ENCODE measurements at regions not wholly inside any gene's neighbourhood (a gene's known extent, or its start where the extent isn't known, plus 50 kb on each side); places are given as distances from the start of the nearest gene placed in this dataset.
"Not testable (repeated sequence)": the region's sequence is repeated elsewhere in the genome, so short reads cannot be mapped to it uniquely, and the experiment has no call there.

DNA sequence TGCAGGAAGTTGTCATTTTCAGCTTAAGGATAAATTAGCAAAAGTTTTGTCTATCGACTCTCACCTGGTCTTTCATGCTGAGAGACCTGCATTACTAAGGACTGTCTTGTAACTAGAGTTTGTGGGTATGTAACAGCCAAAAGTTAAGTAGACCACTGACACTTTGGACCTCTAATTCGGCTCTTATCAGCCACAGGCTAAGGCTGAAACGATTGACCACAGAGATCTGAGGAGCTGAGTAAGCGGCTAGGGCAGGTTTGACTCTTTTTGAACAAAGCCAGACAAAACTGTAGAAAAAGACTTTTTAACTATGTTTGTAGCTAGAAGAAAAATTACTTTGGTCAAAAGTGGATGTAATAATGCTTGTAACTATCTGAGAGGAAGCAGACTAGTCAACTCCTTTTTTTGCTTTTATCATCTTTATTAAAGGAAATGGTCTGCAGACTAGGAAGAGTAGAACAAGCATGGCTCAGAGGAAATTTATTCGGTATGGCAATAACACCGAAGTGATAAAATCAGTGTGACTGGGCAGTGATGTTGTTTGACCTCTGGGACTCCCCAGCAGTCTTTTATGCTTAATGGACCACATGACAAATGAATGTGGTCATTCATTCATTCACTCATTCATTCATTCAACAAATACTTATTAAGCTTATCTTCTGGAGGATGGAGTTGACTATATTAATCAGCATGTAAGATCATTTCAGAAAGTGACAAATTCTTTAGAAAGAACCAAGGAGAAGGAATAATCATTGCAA lies 725.0 kb upstream of the HS3ST5 start:
- DNase-seq (ENCODE audit: low read depth, low spot score) = no peak

DNA sequence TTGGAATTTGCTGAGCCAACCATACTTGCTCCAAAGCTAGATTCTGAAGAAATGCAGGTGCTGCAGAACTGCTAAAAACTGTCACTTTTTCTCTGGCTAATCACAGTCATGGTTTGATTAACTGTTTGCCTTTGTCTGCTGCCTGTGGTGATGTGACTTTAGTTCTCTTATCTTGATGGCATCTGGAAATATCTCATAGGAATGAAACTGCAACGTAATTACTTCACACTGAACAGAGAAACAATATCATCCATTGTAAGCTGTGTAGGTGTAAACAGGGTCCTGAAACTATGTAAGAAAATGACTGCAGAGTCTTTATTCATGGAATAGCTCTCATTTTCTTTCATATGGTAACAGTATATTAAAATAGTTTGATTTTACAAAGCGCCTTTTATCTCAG lies 721.9 kb upstream of the HS3ST5 start:
- DNase-seq (ENCODE audit: low read depth, low spot score) = no peak

DNA sequence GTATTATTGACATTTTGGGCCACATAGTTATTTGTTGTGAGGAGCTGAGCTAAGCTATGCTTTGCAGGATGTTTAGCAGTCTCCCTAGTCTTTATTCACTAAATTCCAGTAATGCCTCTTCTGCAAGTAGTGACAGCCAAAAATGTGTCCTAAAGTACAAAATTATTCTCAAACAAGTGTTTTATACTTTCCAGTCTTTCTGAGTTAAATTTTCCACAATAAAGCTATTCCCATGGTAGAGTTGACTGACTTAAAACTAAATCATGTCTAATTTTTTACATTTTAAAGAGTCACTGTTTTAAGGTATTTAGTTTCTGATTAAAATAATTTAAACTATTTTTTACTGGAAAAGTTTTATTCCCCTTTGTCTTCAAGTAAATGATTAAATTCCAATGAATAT lies 717.8 kb upstream of the HS3ST5 start:
- DNase-seq (ENCODE audit: low read depth, low spot score) = no peak

DNA sequence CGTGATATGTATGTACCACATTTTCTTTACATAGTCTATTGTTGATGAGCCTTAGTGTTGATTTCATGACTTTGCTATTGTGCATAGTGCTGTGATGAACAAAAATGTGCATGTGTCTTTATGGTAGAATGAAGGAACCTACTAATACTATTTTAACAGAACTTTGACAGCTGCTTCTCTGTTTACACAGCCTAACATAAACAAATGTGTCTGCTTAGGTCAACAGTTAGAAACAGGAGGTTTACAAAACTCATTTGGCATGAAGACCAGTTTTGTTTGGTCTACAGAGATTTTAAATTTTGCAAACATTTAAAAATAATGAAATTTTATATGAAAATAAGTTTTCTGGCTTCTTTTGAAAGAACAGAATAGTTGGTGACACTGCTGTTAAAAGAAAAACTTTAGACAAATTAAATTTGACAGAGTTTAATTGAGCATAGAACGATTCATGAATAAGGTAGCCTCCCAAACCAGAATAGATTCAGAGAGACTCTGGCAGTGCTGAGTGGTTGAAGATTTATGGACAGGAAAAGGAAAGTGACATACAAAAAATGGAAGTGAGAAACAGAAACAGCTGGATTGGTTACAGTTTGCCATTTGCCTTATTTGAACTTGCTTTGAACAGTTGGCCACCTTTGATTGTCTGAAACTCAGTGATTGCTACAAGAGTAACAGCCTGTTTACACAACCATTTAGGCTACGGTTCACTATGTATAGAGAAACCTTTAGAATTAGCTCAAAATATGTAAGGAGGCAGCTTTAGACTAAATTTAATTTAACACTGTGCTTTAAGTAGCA lies 715.8 kb upstream of the HS3ST5 start:
- no peak for DNase-seq (ENCODE audit: low read depth, low spot score)

DNA sequence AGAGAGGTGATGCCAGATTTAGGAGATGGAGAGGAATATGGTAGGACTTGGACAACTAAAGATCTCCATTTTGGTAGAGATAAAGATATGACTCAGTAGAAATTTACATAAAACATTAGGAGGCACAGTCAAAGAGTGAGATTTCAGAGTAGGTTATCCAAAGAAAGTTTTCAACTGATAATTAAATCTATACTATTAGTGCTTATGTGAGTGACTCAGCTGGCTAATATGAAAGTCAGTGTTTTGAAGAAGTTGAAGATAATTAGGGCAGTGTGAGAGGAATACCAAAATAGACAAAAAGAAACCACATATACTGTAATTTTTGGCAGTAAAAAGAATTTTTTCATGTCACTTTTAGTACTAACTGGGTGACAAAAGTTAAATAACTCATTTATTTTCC lies 712.8 kb upstream of the HS3ST5 start:
- DNase-seq (ENCODE audit: low read depth, low spot score) = no peak

DNA sequence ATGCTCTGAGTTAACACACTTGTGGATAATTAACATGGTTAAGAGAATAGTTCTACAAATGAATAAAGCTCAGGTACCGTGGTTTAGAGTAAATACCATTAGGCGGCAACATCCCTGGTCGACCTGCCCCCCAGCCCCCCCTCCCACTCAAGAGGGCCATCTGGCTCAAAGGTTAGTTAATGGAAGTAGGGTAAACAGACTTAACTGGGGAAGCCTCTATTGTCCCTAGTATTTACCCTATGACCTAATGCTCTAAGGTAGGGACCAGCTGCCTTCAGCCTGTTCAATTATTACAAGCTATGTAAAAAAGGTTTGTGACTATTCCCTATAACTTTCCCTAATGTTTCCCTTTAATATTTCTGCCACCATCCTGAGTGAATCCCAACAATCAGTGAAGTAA lies 711.4 kb upstream of the HS3ST5 start:
- DNase-seq (ENCODE audit: low read depth, low spot score) = not testable (repeated sequence)

DNA sequence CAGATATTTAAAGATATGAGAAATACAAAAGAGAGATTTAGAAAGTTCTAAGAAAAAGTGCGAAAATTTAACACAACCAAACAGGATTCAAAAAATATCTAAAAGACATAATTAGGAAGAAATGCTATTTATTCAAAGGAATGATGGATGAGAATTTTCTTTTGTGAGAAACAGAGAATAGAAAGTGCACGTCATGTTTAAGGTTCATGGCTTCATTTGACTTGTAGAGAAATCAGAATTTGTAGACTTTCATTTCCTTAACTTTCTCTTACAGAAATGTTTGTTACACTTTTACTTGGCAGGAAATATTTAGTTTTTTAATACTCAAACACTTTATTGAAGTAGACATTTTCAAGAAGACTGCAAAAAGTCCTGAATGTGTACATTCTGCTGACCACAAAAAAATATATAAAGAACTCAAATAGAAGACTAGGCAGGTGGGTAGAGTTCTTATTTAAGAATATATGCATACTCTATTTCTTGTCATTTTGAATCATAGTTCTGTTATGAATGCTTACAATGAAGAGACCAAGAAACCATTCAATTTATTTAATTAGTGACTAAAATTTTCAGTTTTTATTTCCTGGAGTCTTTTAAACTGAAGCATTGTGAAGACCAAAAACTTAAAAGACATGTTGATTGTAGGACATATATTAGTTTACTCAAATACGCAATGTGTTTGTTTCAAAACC lies 710.5 kb upstream of the HS3ST5 start:
- DNase-seq (ENCODE audit: low read depth, low spot score) = no peak

DNA sequence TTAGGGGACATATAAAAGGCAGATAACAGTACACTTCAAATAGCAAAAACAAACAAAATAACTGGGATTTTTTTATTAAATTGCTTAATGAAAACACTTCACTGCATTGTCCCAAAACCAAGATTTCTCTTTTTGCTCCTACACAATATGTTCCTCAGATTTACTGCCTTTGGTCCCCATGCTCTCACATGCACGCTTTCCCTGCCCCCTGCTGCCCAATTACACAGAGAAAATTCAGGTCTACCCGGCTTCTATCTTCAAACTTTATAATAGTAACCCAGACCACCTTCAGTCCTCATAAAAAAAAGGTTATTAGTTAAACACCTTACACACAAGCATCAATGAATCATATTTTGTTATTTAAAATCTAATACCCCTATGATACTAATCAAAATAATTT lies 673.8 kb upstream of the HS3ST5 start:
- DNase-seq (ENCODE audit: low read depth, low spot score) = no peak

DNA sequence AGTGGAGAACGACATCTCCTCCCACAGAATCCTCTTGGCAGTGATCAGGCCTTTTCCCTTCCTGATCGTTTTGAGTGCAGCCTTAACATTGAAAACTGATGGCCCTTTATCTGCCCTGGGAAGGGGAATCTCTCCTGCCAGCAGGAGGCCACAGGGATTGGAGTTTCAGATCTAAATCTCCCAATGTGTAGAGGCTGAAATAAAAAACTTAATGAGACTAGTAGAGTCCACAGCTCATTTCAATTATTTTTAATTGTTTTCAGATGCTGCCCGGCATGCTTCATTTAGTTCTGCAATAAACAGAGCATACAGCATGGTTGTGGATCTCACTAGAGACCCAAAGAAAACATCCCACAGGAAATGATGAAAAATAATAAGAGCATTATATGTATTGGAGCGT lies 662.2 kb upstream of the HS3ST5 start:
- DNase-seq (ENCODE audit: low read depth, low spot score) = no peak

DNA sequence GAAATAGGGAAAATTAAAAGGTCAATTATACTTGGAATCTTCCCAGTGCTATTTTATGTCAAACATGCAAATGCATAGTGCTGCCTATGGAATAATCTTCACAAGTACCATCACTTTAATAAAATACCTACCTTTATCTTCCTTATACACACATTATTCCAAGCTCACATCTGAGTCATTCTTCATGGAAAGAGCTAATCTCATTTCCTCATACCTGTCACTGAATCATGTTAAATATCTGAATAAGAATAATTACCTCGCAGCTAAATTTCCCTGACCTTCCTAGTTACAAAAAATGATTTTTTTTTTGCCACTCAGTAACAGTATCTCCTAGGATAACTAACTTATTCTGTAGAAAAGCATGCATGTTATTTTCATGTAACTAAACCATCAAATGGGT lies 661.4 kb upstream of the HS3ST5 start:
- no peak for DNase-seq (ENCODE audit: low read depth, low spot score)

DNA sequence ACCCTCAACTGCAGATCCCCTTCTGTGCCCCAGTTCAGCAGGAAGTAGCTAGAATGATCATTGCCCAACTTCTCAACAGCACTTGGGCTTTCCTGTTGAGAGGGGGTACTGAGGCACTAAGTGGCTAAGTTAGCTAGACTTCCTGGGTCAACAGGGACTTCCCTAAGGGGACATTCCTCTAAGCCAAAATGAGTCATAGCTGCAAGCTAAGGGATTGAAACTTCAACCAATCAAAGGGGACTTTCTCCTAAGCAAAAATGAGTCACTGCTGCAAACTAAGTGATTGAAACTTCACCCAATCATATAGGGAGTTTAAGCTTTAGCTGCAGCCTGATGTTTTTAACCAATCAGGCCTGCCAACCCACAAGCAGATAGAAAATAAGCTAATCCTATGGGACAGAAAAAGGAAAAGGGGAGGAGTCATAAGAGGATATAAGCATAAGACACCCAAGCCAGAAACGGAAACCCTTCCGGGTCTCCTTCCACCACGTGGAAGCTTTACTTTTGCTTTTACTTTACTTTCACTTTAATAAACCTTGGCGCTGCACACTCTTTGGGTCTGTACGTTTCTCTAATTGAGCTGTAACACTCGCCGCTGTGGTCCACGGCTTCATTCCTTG lies 659.0 kb upstream of the HS3ST5 start:
- no peak for DNase-seq (ENCODE audit: low read depth, low spot score)

DNA sequence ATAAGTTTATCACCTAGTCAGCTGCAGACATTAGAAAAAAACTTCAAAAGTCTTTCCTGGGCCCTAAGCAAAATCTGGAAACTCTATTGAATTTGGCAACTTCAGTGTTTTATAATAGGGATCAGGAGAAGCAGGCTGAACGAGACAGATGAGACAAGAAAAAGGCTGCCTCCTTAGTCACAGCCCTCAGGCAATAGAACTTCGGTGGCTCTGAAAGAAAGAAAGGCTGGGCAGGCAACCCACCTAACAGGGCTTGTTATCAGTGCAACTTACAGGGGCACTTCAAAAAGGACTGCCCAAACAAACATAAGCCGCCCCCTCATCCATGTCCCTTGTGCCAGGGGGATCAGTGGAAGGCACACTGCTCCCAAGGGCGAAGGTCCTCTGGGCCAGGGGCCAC lies 657.9 kb upstream of the HS3ST5 start:
- DNase-seq (ENCODE audit: low read depth, low spot score) = no peak

DNA sequence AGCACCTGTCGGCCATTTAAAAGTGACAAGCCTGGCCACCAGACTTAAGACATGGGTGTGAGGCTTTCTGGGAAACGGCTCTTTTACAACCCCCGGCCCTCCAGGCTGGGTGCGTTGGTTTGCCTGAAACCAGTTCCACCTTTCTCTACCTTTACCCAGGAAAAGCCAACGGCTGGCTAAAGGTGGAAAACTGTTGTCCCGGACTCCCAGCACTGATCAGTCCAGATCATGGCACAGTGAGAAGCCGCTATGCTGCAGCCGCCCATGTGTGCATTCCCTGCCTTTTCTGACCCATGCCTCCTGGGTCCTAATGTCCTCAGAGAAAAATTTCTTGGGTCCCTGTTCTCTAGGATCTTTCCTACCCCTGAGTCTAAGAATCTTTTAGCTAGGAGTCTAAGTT lies 655.7 kb upstream of the HS3ST5 start:
- no peak for DNase-seq (ENCODE audit: low read depth, low spot score)

DNA sequence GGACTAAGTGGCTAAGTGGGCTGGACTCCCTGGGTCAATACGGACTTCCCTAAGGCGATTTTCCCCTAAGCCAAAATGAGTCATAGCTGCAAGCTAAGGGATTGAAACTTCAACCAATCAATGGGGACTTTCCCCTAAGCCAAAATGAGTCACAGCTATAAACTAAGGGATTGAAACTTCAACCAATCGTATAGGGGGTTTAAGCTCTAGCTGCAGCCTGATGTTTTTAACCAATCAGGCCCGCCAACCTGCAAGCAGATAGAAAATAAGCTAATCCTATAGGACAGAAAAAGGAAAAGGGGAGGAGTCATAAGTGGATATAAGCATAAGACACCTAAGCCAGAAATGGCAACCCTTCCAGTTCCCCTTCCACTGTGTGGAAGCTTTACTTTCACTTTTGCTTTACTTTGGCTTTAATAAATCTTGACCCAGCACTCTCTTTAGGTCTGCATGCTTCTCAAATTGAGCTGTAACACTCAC lies 655.0 kb upstream of the HS3ST5 start:
- no peak for DNase-seq (ENCODE audit: low read depth, low spot score)

DNA sequence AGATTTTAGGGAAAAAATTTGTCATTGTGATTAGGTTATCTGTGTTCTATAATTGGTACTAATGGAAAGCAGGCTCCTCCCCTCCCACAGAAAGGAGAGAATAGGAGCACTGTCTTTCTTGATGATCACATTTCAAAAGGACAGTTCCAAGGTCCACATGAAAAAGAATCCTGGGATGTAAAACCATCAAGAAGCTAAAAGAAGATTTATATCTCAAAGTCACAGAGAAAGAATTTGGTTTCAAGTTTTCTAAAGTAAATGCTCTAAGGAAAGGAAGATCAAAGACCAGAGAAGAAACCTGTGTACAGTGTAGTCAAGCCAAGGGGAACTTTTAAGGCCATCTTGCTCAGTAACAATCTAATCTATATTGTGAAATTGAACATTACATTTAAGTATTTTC lies 652.7 kb upstream of the HS3ST5 start:
- DNase-seq (ENCODE audit: low read depth, low spot score) = no peak

DNA sequence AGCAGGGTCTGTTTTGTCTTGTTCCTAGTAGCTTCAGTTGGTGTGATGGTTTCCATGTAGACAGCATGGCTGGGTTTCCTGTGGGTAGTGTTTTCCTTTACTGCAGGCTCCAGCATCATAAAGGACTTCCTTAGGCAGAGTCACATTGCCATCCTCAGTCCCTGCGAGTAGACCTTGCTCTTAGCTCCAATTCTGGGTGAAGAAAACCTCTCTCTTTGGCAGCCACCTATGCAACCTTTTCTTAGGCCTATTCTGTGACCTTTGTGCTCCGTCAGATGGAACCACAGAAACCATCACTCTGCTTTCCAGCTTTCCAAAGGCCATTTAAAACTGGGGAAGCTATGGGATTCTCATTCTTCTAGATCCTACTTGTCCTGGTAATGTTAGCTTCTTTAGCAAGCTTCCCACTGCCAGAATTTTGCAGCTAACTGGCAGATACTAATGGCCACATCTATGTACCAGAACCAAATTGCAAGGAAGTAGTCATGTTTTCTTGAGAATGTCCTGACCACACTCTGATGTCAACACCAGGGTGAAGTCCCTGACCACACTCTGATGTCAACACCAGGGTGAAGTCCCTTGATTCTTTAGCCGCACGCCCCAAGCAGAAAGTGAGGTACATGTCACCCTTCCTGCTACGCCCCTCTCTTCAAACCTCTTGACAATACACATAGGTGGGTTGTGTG lies 646.6 kb upstream of the HS3ST5 start:
- no peak for DNase-seq (ENCODE audit: low read depth, low spot score)

DNA sequence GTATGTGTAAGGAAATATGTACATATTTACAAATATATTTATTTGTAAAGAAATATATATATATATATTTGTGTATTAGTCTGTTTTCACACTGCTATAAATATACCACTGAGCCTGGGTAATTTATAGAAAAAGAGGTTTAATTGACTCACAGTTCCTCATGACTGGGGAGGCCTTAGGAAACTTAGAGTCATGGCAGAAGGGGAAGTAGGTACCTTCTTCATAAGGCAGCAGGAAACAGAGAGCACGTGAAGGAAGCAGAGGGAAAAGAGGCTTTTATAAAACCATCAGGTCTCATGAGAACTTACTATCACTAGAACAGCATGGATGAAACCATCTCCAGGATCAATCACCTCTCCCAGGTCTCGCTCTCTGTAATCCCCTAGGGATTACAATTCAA lies 644.5 kb upstream of the HS3ST5 start:
- no peak for DNase-seq (ENCODE audit: low read depth, low spot score)

DNA sequence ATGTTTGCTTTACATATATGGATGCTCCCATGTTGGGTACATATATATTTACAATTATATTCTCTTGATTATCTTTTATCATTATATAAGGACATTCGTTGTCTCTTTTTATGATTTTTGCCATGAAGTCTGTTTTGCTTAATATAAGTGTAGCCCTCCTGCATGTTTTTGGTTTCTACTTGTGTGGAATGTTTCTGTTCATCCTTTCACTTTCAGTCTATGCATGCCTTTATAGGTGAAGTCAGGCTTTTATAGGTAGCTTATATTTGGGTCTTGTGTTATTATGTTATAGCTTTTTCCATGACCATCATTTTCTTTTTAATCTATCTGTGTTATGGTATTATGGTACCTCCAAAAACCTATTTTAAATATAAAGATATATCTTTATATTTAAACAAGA lies 612.5 kb upstream of the HS3ST5 start:
- no peak for DNase-seq (ENCODE audit: low read depth, low spot score)

DNA sequence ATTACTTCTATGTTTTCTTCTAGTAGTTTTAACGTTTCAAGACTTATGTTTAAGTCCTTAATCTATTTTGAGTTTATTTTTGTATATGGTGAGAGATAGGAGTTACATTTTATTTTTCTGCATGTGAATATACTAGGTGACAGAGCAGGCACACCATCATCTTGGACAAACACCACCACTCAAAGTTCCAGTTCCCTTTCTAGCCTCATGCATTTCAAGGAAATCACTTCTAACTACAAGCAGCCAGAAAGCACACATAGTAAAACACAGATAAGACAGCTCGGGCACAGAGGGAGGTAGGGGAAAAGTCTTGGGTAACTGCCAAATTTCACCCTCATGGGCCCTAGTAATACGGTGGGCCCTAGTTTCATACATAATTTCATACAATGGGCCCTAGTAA lies 609.4 kb upstream of the HS3ST5 start:
- no peak for DNase-seq (ENCODE audit: low read depth, low spot score)

DNA sequence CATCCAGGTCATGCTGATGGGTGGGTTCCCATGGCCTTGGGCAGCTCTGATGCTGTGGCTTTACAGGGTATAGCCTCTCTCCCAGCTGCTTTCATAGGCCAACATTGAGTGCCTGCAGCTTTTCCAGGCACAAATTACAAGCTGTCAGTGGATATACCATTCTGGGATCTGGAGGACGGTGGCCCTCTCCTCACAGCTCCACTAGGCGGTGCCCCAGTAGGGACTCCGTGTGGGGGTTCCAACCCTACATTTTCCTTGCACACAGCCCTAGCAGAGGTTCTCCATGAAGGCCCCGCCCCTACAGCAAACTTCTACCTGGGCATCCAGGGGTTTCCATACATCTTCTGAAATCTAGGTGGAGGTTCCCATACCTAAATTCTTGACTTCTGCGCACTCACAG lies 602.6 kb upstream of the HS3ST5 start:
- DNase-seq (ENCODE audit: low read depth, low spot score) = no peak

DNA sequence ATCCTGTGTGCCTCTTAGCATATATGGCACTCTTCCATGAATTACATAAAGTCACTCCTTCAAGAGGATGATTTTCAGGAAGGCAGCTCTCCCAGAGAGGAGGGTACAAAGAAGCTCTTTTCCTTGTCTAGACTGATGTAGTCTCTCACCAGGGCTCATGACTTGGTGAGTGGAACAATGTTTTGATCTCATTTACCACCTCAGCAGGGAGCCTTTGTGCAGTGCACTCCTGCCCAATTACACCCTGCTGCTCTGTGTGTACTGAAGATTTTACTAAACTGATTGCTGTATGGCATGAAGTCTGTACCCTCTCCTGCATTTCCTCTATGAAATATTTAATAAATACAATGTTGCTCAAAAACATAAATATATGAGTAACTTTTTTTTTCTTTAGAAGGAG lies 598.3 kb upstream of the HS3ST5 start:
- no peak for DNase-seq (ENCODE audit: low read depth, low spot score)

DNA sequence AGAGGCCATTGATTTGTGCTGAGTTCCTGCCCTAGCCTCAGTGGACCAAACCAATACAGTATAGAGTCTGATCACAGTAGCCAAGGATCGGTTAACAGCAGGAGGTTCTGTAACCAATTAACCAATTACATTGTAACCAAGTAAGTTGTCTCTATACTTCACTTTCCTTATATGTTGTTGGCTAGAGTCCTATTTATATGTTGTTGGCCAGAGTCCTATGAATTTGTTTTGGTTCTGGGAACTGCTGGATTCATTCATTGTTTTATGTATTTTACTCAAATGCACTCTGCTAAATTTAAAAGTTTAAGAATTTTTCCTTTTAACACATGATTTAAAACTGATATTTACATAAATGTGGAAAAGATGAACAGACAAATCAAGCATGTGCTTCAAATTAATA lies 597.4 kb upstream of the HS3ST5 start:
- DNase-seq (ENCODE audit: low read depth, low spot score) = no peak

Data from smooth muscle cell of the brain vasculature (primary cell).